Mucosa of rectum (tissue), 2 donors: ENCODE measurements at regions not wholly inside any gene's neighbourhood (a gene's known extent, or its start where the extent isn't known, plus 50 kb on each side); places are given as distances from the start of the nearest gene placed in this dataset.
"Not testable (repeated sequence)": the region's sequence is repeated elsewhere in the genome, so short reads cannot be mapped to it uniquely, and the experiment has no call there.

Experiments
- H3K27ac ChIP-seq, 2 donors: one replicate each; pipeline ENCODE4 v1.7.0; 2013; ENCODE audit warnings: inconsistent platforms in 2 of 2, low read depth in 2 of 2, low read length in 2 of 2
- H3K27me3 ChIP-seq, 2 donors: one replicate each; pipeline ENCODE4 v1.7.0; 2013; ENCODE audit warnings: low read length in 2 of 2; ENCODE audit not compliant: control insufficient read depth in 2 of 2, insufficient read depth in 2 of 2
- H3K36me3 ChIP-seq, 2 donors: one replicate each; pipeline ENCODE4 v1.7.0; 2013; ENCODE audit warnings: low read length in 2 of 2; ENCODE audit not compliant: control insufficient read depth in 2 of 2, insufficient read depth in 2 of 2
- H3K4me1 ChIP-seq, 2 donors: one replicate each; pipeline ENCODE4 v1.7.0; 2013; ENCODE audit warnings: low read length in 2 of 2, mild to moderate bottlenecking in 1 of 2; ENCODE audit not compliant: control insufficient read depth in 2 of 2, insufficient read depth in 2 of 2
- H3K4me3 ChIP-seq, 2 donors: one replicate each; pipeline ENCODE4 v1.7.0; 2013; ENCODE audit warnings: low read length in 2 of 2
- H3K9ac ChIP-seq, 2 donors: one replicate each; pipeline ENCODE4 v1.7.0; 2013; ENCODE audit warnings: low read length in 2 of 2, low read depth in 1 of 2, mild to moderate bottlenecking in 1 of 2
- H3K9me3 ChIP-seq, 2 donors: one replicate each; pipeline ENCODE4 v1.7.0; 2013; ENCODE audit warnings: low read length in 2 of 2; ENCODE audit not compliant: control insufficient read depth in 2 of 2
- donor health status: healthy.
- donor health status: Normal muscosa, but diverticular disease.

- not testable (repeated sequence) for H3K36me3 ChIP-seq, H3K9ac ChIP-seq, H3K27ac ChIP-seq, H3K9me3 ChIP-seq, H3K27me3 ChIP-seq, H3K4me3 ChIP-seq, H3K4me1 ChIP-seq
Measured at GRCh38 chr16:29342937-29343336, 63.6 kb downstream of the NPIPB11 start.

- not testable (repeated sequence) for H3K9me3 ChIP-seq
Measured at GRCh38 chr16:29340779-29341438, 65.6 kb downstream of the NPIPB11 start.

GRCh38 chr16:29340235-29340634 is 66.3 kb downstream of the NPIPB11 start:
- H3K27ac ChIP-seq, H3K9me3 ChIP-seq, H3K36me3 ChIP-seq, H3K4me3 ChIP-seq, H3K9ac ChIP-seq, H3K27me3 ChIP-seq, H3K4me1 ChIP-seq: not testable (repeated sequence)

More at GRCh38 chr16:29340779-29341438, 65.6 kb downstream of the NPIPB11 start:
- not testable (repeated sequence) for H3K4me3 ChIP-seq, H3K9ac ChIP-seq, H3K36me3 ChIP-seq, H3K27ac ChIP-seq, H3K4me1 ChIP-seq, H3K27me3 ChIP-seq

- H3K27ac ChIP-seq = peak overlapping the region in 1 of 2 donors; percentile 43
- H3K9me3 ChIP-seq, H3K9ac ChIP-seq, H3K27me3 ChIP-seq, H3K36me3 ChIP-seq, H3K4me1 ChIP-seq, H3K4me3 ChIP-seq: not testable (repeated sequence)
Measured at GRCh38 chr16:29338821-29339700, 67.5 kb downstream of the NPIPB11 start.

GRCh38 chr16:29337385-29337901 is 69.1 kb downstream of the NPIPB11 start:
- H3K36me3 ChIP-seq, H3K4me1 ChIP-seq, H3K9ac ChIP-seq, H3K27me3 ChIP-seq, H3K9me3 ChIP-seq, H3K27ac ChIP-seq, H3K4me3 ChIP-seq: not testable (repeated sequence)

- H3K27ac ChIP-seq, H3K27me3 ChIP-seq, H3K4me1 ChIP-seq, H3K9me3 ChIP-seq, H3K4me3 ChIP-seq, H3K9ac ChIP-seq, H3K36me3 ChIP-seq: not testable (repeated sequence)
Measured at GRCh38 chr16:29335549-29335846, 71.0 kb downstream of the NPIPB11 start.

- not testable (repeated sequence) for H3K9ac ChIP-seq, H3K9me3 ChIP-seq, H3K4me1 ChIP-seq, H3K36me3 ChIP-seq, H3K27ac ChIP-seq, H3K27me3 ChIP-seq, H3K4me3 ChIP-seq
Measured at GRCh38 chr16:29334776-29335548, 71.5 kb downstream of the NPIPB11 start.

- H3K27ac ChIP-seq, H3K4me1 ChIP-seq, H3K4me3 ChIP-seq, H3K9me3 ChIP-seq, H3K27me3 ChIP-seq, H3K9ac ChIP-seq, H3K36me3 ChIP-seq: not testable (repeated sequence)
Measured at GRCh38 chr16:29333492-29334097, 72.9 kb downstream of the NPIPB11 start.

GRCh38 chr16:29330623-29331022 is 75.9 kb downstream of the NPIPB11 start:
- not testable (repeated sequence) for H3K4me3 ChIP-seq, H3K36me3 ChIP-seq, H3K27ac ChIP-seq, H3K9ac ChIP-seq, H3K27me3 ChIP-seq, H3K9me3 ChIP-seq, H3K4me1 ChIP-seq

GRCh38 chr16:29328528-29328927 is 78.0 kb downstream of the NPIPB11 start:
- not testable (repeated sequence) for H3K36me3 ChIP-seq, H3K4me1 ChIP-seq, H3K9me3 ChIP-seq, H3K9ac ChIP-seq, H3K27me3 ChIP-seq, H3K4me3 ChIP-seq, H3K27ac ChIP-seq
